Heart left ventricle (tissue), 13 donors: ENCODE measurements at regions not wholly inside any gene's neighbourhood (a gene's known extent, or its start where the extent isn't known, plus 50 kb on each side); places are given as distances from the start of the nearest gene placed in this dataset.

ENCODE experiments used
- CTCF ChIP-seq, 12 donors: fragments of 200-600 bp; sonication (generic) in 4 of 12; IDR thresholded peaks; one replicate each; pipeline versions ENCODE4 v1.5.0 to v1.8.0; 2018 to 2022; ENCODE audit warnings: antibody characterized with exemption in 12 of 12, mild to moderate bottlenecking in 5 of 12
- POLR2A ChIP-seq, 2 donors: fragments of 450-650 bp; IDR thresholded peaks; one replicate each; pipeline ENCODE4 v1.6.1; 2017; ENCODE audit warnings: antibody characterized with exemption in 2 of 2, mild to moderate bottlenecking in 2 of 2, moderate library complexity in 2 of 2
- donor health status: ischemic (EF 13 %, LVEDD 7.1; RV severe dilation, severe dysfunction).
- donor health status: DM: no; HTN: yes; CAD: no.
- donor health status: DM: no; HTN: no; CAD: no.
- donor health status: ischemic (EF 25% LVEDD 6.9; RV normal size, moderate dysfunction).
- donor health status: ischemic (EF 25% LVEDD 5.7; RV mildly dilated, moderate dysfunction).
- donor health status: ischemic (EF 35%, LVEDD 5.7; RV mildly dilated, moderate dysfunction).
- donor health status: nonischemic (EF 11% LVEDD 7.7; RV severe dilation, severe dysfunction).
- donor health status: DM: yes; HTN: yes; CAD: no.
- donor health status: PGD.
- donor health status: ischemic (EF 29% LVEDD 5.4; RV normal size, mild dysfunction).
- donor health status: nonischemic (EF 23%, LVEDD 6.1; RV moderate dilation, normal function).

GRCh38 chr2:66318009-66318561 is 116.8 kb upstream of the MEIS1 start:
- TF ChIP-seq CTCF (IDR thresholded peaks at IDR 0.05) (no peak), POLR2A (IDR thresholded peaks at IDR 0.05) (no peak)
